Heart right ventricle (tissue), 16 donors: ENCODE measurements at regions not wholly inside any gene's neighbourhood (a gene's known extent, or its start where the extent isn't known, plus 50 kb on each side); places are given as distances from the start of the nearest gene placed in this dataset.

ENCODE experiments used
- ATAC-seq, 8 donors: fragments of 200-7000 bp; cut with Tn5 transposase; one replicate each; pipeline ENCODE4 v1.9.1; 2020; ENCODE audit warnings: mild to moderate bottlenecking in 8 of 8, moderate library complexity in 8 of 8, moderate number of reproducible peaks in 1 of 8
- DNase-seq, 2 donors: peaks; one replicate each; pipeline ENCODE4 v3.0.0-alpha.2; 2020
- H3K27ac ChIP-seq, 10 donors: fragments of 200-600 bp; sonication (generic) in 2 of 10; one replicate each; pipeline versions ENCODE4 v1.5.0 to v1.8.0; 2020 to 2022; ENCODE audit warnings: mild to moderate bottlenecking in 3 of 10
- H3K27me3 ChIP-seq, 7 donors: fragments of 200-600 bp; one replicate each; pipeline ENCODE4 v1.8.0; 2021 to 2022; ENCODE audit warnings: mild to moderate bottlenecking in 2 of 7
- H3K36me3 ChIP-seq, 9 donors: fragments of 200-600 bp; sonication (generic) in 1 of 9; one replicate each; pipeline versions ENCODE4 v1.5.0 to v1.8.0; 2020 to 2022; ENCODE audit warnings: mild to moderate bottlenecking in 2 of 9
- H3K4me1 ChIP-seq, 9 donors: fragments of 200-600 bp; sonication (generic) in 1 of 9; one replicate each; pipeline versions ENCODE4 v1.5.0 to v1.8.0; 2020 to 2022; ENCODE audit warnings: mild to moderate bottlenecking in 4 of 9
- H3K4me3 ChIP-seq, 10 donors: fragments of 200-600 bp; sonication (generic) in 2 of 10; one replicate each; pipeline versions ENCODE4 v1.5.0 to v1.8.0; 2020 to 2022; ENCODE audit warnings: mild to moderate bottlenecking in 7 of 10, moderate library complexity in 2 of 10
- H3K9me3 ChIP-seq, 11 donors: fragments of 200-600 bp in 10 of 11; sonication (generic) in 2 of 11; one replicate each; pipeline versions ENCODE4 v1.5.0 to v1.8.0; 2013 to 2022; ENCODE audit warnings: mild to moderate bottlenecking in 2 of 11, control low read depth in 1 of 11, moderate library complexity in 1 of 11
- CTCF ChIP-seq, 9 donors: fragments of 200-600 bp; sonication (generic) in 2 of 9; IDR thresholded peaks; one replicate each; pipeline versions ENCODE4 v1.5.0 to v1.8.0; 2021 to 2022; ENCODE audit warnings: antibody characterized with exemption in 9 of 9, mild to moderate bottlenecking in 5 of 9, moderate library complexity in 1 of 9
- WGBS, 2 donors: extraction: QIAGEN DNeasy Blood & Tissue Kit; methylation state at CpG; one replicate each; pipeline ENCODE4 v1.1.7; 2013; ENCODE audit warnings: inconsistent platforms in 1 of 2; 5-methylcytosine and 5-hydroxymethylcytosine counted together
- intact Hi-C, 10 donors: fragments of 100-400 bp; cut with DNase I; formaldehyde crosslinking; loops; one replicate each; pipeline versions ENCODE4 v1.11.1 to v1.14.2; 2022
- donor health status: Arrhythmogenic right ventricular cardiomyopathy.
- donor health status: ischemic (EF 13 %, LVEDD 7.1; RV severe dilation, severe dysfunction).
- donor health status: healthy with polysubstance abuse.
- donor health status: DM: no; HTN: yes; CAD: no.
- donor health status: DM: no; HTN: no; CAD: no.
- donor health status: ischemic (EF 25% LVEDD 6.9; RV normal size, moderate dysfunction).
- donor health status: ischemic (EF 25% LVEDD 5.7; RV mildly dilated, moderate dysfunction).
- donor health status: healthy.
- donor health status: DM: yes; HTN: yes; CAD: no.
- donor health status: Ischemic cardiomyopathy.
- donor health status: ischemic (EF 35%, LVEDD 5.7; RV mildly dilated, moderate dysfunction).
- donor health status: nonischemic (EF 11% LVEDD 7.7; RV severe dilation, severe dysfunction).
- donor health status: DM: yes; HTN: yes; CAD: no.
- donor health status: PGD.
- donor health status: ischemic (EF 29% LVEDD 5.4; RV normal size, mild dysfunction).
- donor health status: nonischemic (EF 23%, LVEDD 6.1; RV moderate dilation, normal function).

GRCh38 chr10:59524348-59524747 lies 162.0 kb upstream of the FAM13C start:
- Histone ChIP-seq H3K4me1 (no peaks in the 10 kb centered on the region), H3K27me3 (no peaks in the 10 kb centered on the region), H3K36me3 (no peaks in the 10 kb centered on the region), H3K4me3 (no peak overlapping the region), H3K9me3 (no peaks in the 10 kb centered on the region), H3K27ac (peak overlapping the region in 6 of 10 donors; percentile 10 to 45 (median 35))
- intact Hi-C loops: no loop called here
- TF ChIP-seq CTCF (IDR thresholded peaks at IDR 0.05): no peak
- 22 to 31% methylated on average over 1 of the region's 1 CpG for WGBS, 2 donors
- no peak for DNase-seq
- peak in 7 of 8 donors; percentile 67 to 89 (median 78) for ATAC-seq

- 58% methylated on average over 6 of the region's 6 CpGs for WGBS, 2 donors
- intact Hi-C loops: no loop called here
- TF ChIP-seq CTCF (IDR thresholded peaks at IDR 0.05): no peak
- ATAC-seq: peak in 5 of 8 donors; percentile 41 to 52 (median 46)
- Histone ChIP-seq H3K4me1 (no peaks in the 10 kb centered on the region), H3K4me3 (no peak overlapping the region), H3K9me3 (no peaks in the 10 kb centered on the region), H3K27ac (peak overlapping the region in 6 of 10 donors; percentile 33 to 55 (median 38)), H3K36me3 (no peaks in the 10 kb centered on the region), H3K27me3 (no peaks in the 10 kb centered on the region)
- DNase-seq: no peak
Measured at GRCh38 chr10:59523851-59524250, 161.5 kb upstream of the FAM13C start.

- H3K9me3 ChIP-seq: no peaks in the 10 kb centered on the region
- TF ChIP-seq CTCF (IDR thresholded peaks at IDR 0.05): no peak
- no peaks in the 10 kb centered on the region for H3K36me3 ChIP-seq
- H3K27me3 ChIP-seq: no peaks in the 10 kb centered on the region
- WGBS, 2 donors: 64 to 65% methylated on average over 3 of the region's 3 CpGs
- no peak overlapping the region for H3K4me3 ChIP-seq
- ATAC-seq (no peak), DNase-seq (no peak)
- intact Hi-C loops: no loop called here
- no peak overlapping the region for H3K27ac ChIP-seq
- peaks cover 0 to 5% (median 0%) of the 10 kb centered on the region in 9 donors for H3K4me1 ChIP-seq
Measured at GRCh38 chr10:59517996-59518395, 155.6 kb upstream of the FAM13C start.

GRCh38 chr10:59517341-59517899 lies 155.1 kb upstream of the FAM13C start:
- WGBS, 2 donors: 55 to 57% methylated on average over 7 of the region's 7 CpGs
- no peak for ATAC-seq
- Histone ChIP-seq H3K4me3 (no peak overlapping the region), H3K27ac (no peak overlapping the region), H3K9me3 (no peaks in the 10 kb centered on the region), H3K4me1 (peaks cover 0 to 5% (median 0%) of the 10 kb centered on the region in 9 donors), H3K36me3 (no peaks in the 10 kb centered on the region), H3K27me3 (no peaks in the 10 kb centered on the region)
- intact Hi-C loops: no loop called here
- DNase-seq: no peak
- TF ChIP-seq CTCF (IDR thresholded peaks at IDR 0.05): no peak
